ENCODE measurements at regions not wholly inside any gene's neighbourhood (a gene's known extent, or its start where the extent isn't known, plus 50 kb on each side); places are given as distances from the start of the nearest gene placed in this dataset.
A peak's percentile ranks its signal among the peaks of the same experiment; 100 is the strongest.
"Not testable (repeated sequence)": the region's sequence is repeated elsewhere in the genome, so short reads cannot be mapped to it uniquely, and the experiment has no call there.

GRCh38 chr5:34190466-34190865 lies 147.5 kb upstream of the C1QTNF3 start:
- H3K4me3 ChIP-seq (replicated peaks in 1 of 3; ENCODE audit: low read depth in 2 of 3, low read length in 3 of 3); H3K27me3 Mint-ChIP-seq (ENCODE audit: low read depth in 3 of 3); intact Hi-C loops (cut with micrococcal nuclease); H3K4me1 ChIP-seq (ENCODE audit: control insufficient read depth in 1 of 2, insufficient read depth in 2 of 2, low read length in 2 of 2); H3K27ac Mint-ChIP-seq; H2AFZ ChIP-seq (ENCODE audit: insufficient read depth, low read depth, low read length, poor library complexity, severe bottlenecking); H3K9ac ChIP-seq (ENCODE audit: insufficient read depth, low read length, poor library complexity, severe bottlenecking); H3K27ac ChIP-seq (ENCODE audit: low read depth in 1 of 2, low read length in 2 of 2); H3K4me1 Mint-ChIP-seq; H3K9me3 ChIP-seq (replicated peaks in 1 of 2; ENCODE audit: control insufficient read depth in 1 of 2, insufficient read depth in 1 of 2, low read length in 2 of 2); H3K79me2 ChIP-seq (ENCODE audit: insufficient read depth, low read length); H3K4me3 Mint-ChIP-seq; H4K20me1 ChIP-seq (ENCODE audit: insufficient read depth, low read length); H3K4me2 ChIP-seq (replicated peaks; ENCODE audit: extremely low read depth, low read length, poor library complexity, severe bottlenecking); H3K27me3 ChIP-seq (ENCODE audit: control insufficient read depth in 2 of 2, insufficient read depth in 2 of 2, low read length in 2 of 2): not testable (repeated sequence)
- H3K36me3 Mint-ChIP-seq = peaks cover 38 to 41% of the 10 kb centered on the region in 2 donors
- H3K36me3 ChIP-seq (replicated peaks in 1 of 2; ENCODE audit: control insufficient read depth in 1 of 2, insufficient read depth in 2 of 2, low read length in 2 of 2) = peaks cover 0 to 30% of the 10 kb centered on the region in 2 donors
- H3K9me3 Mint-ChIP-seq = peaks cover 5 to 33% (median 12%) of the 10 kb centered on the region in 7 donors
- peak in 2 of 3 donors; percentile 7 for DNase-seq
- 97% methylated on average over 11 of the region's 16 CpGs for WGBS (ENCODE audit: insufficient coverage)

- intact Hi-C loops (cut with micrococcal nuclease); H2AFZ ChIP-seq (ENCODE audit: insufficient read depth, low read depth, low read length, poor library complexity, severe bottlenecking); H3K27me3 Mint-ChIP-seq (ENCODE audit: low read depth in 3 of 3); H3K4me1 ChIP-seq (ENCODE audit: control insufficient read depth in 1 of 2, insufficient read depth in 2 of 2, low read length in 2 of 2); H3K4me1 Mint-ChIP-seq; H3K4me2 ChIP-seq (replicated peaks; ENCODE audit: extremely low read depth, low read length, poor library complexity, severe bottlenecking); H3K9ac ChIP-seq (ENCODE audit: insufficient read depth, low read length, poor library complexity, severe bottlenecking); H3K9me3 ChIP-seq (replicated peaks in 1 of 2; ENCODE audit: control insufficient read depth in 1 of 2, insufficient read depth in 1 of 2, low read length in 2 of 2); H3K4me3 ChIP-seq (replicated peaks in 1 of 3; ENCODE audit: low read depth in 2 of 3, low read length in 3 of 3); H4K20me1 ChIP-seq (ENCODE audit: insufficient read depth, low read length); H3K4me3 Mint-ChIP-seq; H3K79me2 ChIP-seq (ENCODE audit: insufficient read depth, low read length); H3K27me3 ChIP-seq (ENCODE audit: control insufficient read depth in 2 of 2, insufficient read depth in 2 of 2, low read length in 2 of 2); H3K27ac ChIP-seq (ENCODE audit: low read depth in 1 of 2, low read length in 2 of 2): not testable (repeated sequence)
- H3K36me3 ChIP-seq (replicated peaks in 1 of 2; ENCODE audit: control insufficient read depth in 1 of 2, insufficient read depth in 2 of 2, low read length in 2 of 2) = peaks cover 0 to 30% of the 10 kb centered on the region in 2 donors
- Mint-ChIP-seq H3K9me3 (peaks cover 5 to 33% (median 12%) of the 10 kb centered on the region in 7 donors), H3K36me3 (peaks cover 38 to 45% of the 10 kb centered on the region in 2 donors), H3K27ac (peak overlapping the region in 4 of 7 donors; percentile 0 to 55 (median 10))
- DNase-seq = peak in 2 of 3 donors; percentile 0 to 4
- whole genome bisulfite sequencing (ENCODE audit: insufficient coverage) = 96% methylated on average over 17 of the region's 17 CpGs
Observed at GRCh38 chr5:34191279-34191744, 148.3 kb upstream of the C1QTNF3 start.

- H3K4me3 Mint-ChIP-seq; H2AFZ ChIP-seq (ENCODE audit: insufficient read depth, low read depth, low read length, poor library complexity, severe bottlenecking); H3K4me1 ChIP-seq (ENCODE audit: control insufficient read depth in 1 of 2, insufficient read depth in 2 of 2, low read length in 2 of 2); H3K4me2 ChIP-seq (replicated peaks; ENCODE audit: extremely low read depth, low read length, poor library complexity, severe bottlenecking); H3K9ac ChIP-seq (ENCODE audit: insufficient read depth, low read length, poor library complexity, severe bottlenecking); H3K27me3 ChIP-seq (ENCODE audit: control insufficient read depth in 2 of 2, insufficient read depth in 2 of 2, low read length in 2 of 2); H3K27ac ChIP-seq (ENCODE audit: low read depth in 1 of 2, low read length in 2 of 2); H4K20me1 ChIP-seq (ENCODE audit: insufficient read depth, low read length); H3K4me3 ChIP-seq (replicated peaks in 1 of 3; ENCODE audit: low read depth in 2 of 3, low read length in 3 of 3); H3K4me1 Mint-ChIP-seq; intact Hi-C loops (cut with micrococcal nuclease); H3K79me2 ChIP-seq (ENCODE audit: insufficient read depth, low read length); H3K9me3 ChIP-seq (replicated peaks in 1 of 2; ENCODE audit: control insufficient read depth in 1 of 2, insufficient read depth in 1 of 2, low read length in 2 of 2); H3K27me3 Mint-ChIP-seq (ENCODE audit: low read depth in 3 of 3): not testable (repeated sequence)
- Mint-ChIP-seq H3K9me3 (peaks cover 5 to 33% (median 12%) of the 10 kb centered on the region in 7 donors), H3K27ac (peak overlapping the region in 4 of 7 donors; percentile 0 to 29 (median 10)), H3K36me3 (peaks cover 38 to 45% of the 10 kb centered on the region in 2 donors)
- peaks cover 0 to 30% of the 10 kb centered on the region in 2 donors for H3K36me3 ChIP-seq (replicated peaks in 1 of 2; ENCODE audit: control insufficient read depth in 1 of 2, insufficient read depth in 2 of 2, low read length in 2 of 2)
- DNase-seq = peak in 2 of 3 donors; percentile 6 to 19
- WGBS (ENCODE audit: insufficient coverage) = 94% methylated on average over 26 of the region's 26 CpGs
Observed at GRCh38 chr5:34192064-34192922, 149.3 kb upstream of the C1QTNF3 start.

- H3K79me2 ChIP-seq (ENCODE audit: insufficient read depth, low read length); H3K4me2 ChIP-seq (replicated peaks; ENCODE audit: extremely low read depth, low read length, poor library complexity, severe bottlenecking); H2AFZ ChIP-seq (ENCODE audit: insufficient read depth, low read depth, low read length, poor library complexity, severe bottlenecking); H3K27ac ChIP-seq (ENCODE audit: low read depth in 1 of 2, low read length in 2 of 2); H3K27me3 ChIP-seq (ENCODE audit: control insufficient read depth in 2 of 2, insufficient read depth in 2 of 2, low read length in 2 of 2); H4K20me1 ChIP-seq (ENCODE audit: insufficient read depth, low read length); H3K9ac ChIP-seq (ENCODE audit: insufficient read depth, low read length, poor library complexity, severe bottlenecking); H3K27me3 Mint-ChIP-seq (ENCODE audit: low read depth in 3 of 3); intact Hi-C loops (cut with micrococcal nuclease); DNase-seq; H3K4me3 ChIP-seq (replicated peaks in 1 of 3; ENCODE audit: low read depth in 2 of 3, low read length in 3 of 3); H3K9me3 ChIP-seq (replicated peaks in 1 of 2; ENCODE audit: control insufficient read depth in 1 of 2, insufficient read depth in 1 of 2, low read length in 2 of 2); H3K4me1 Mint-ChIP-seq; H3K4me1 ChIP-seq (ENCODE audit: control insufficient read depth in 1 of 2, insufficient read depth in 2 of 2, low read length in 2 of 2); H3K4me3 Mint-ChIP-seq: not testable (repeated sequence)
- Mint-ChIP-seq H3K27ac (peak overlapping the region in 4 of 7 donors; percentile 0 to 29 (median 2)), H3K9me3 (peaks cover 5 to 33% (median 12%) of the 10 kb centered on the region in 7 donors), H3K36me3 (peaks cover 38 to 43% of the 10 kb centered on the region in 2 donors)
- 94% methylated on average over 8 of the region's 13 CpGs for WGBS (ENCODE audit: insufficient coverage)
- peaks cover 0 to 30% of the 10 kb centered on the region in 2 donors for H3K36me3 ChIP-seq (replicated peaks in 1 of 2; ENCODE audit: control insufficient read depth in 1 of 2, insufficient read depth in 2 of 2, low read length in 2 of 2)
Observed at GRCh38 chr5:34192923-34193262, 149.9 kb upstream of the C1QTNF3 start.

Measured in CD14-positive monocyte (primary cell).